ENCODE measurements at regions not wholly inside any gene's neighbourhood (a gene's known extent, or its start where the extent isn't known, plus 50 kb on each side); places are given as distances from the start of the nearest gene placed in this dataset.

- no peak for DNase-seq (ENCODE audit: low read depth)
- TF ChIP-seq CTCF (conservative IDR thresholded peaks at IDR 0.05; ENCODE audit: low read depth, low read length), result no peak
- H3K4me3 ChIP-seq (ENCODE audit: low read depth, low read length), result no peak overlapping the region
These were observed 339.7 kb downstream of the RPRM start for GRCh38 chr2:153138651-153139375.

GRCh38 chr2:153136216-153136615 lies 342.3 kb downstream of the RPRM start:
- H3K4me3 ChIP-seq (ENCODE audit: low read depth, low read length), result no peak overlapping the region
- no peak for TF ChIP-seq CTCF (conservative IDR thresholded peaks at IDR 0.05; ENCODE audit: low read depth, low read length)
- no peak for DNase-seq (ENCODE audit: low read depth)

- TF ChIP-seq CTCF (conservative IDR thresholded peaks at IDR 0.05; ENCODE audit: low read depth, low read length), result no peak
- no peak for DNase-seq (ENCODE audit: low read depth)
- no peak overlapping the region for H3K4me3 ChIP-seq (ENCODE audit: low read depth, low read length)
These were observed 343.8 kb downstream of the RPRM start for GRCh38 chr2:153134725-153135124.

GRCh38 chr2:153133716-153134115 lies 344.8 kb downstream of the RPRM start:
- H3K4me3 ChIP-seq (ENCODE audit: low read depth, low read length), result no peak overlapping the region
- no peak for DNase-seq (ENCODE audit: low read depth)
- TF ChIP-seq CTCF (conservative IDR thresholded peaks at IDR 0.05; ENCODE audit: low read depth, low read length), result no peak

- DNase-seq (ENCODE audit: low read depth), result no peak
- no peak overlapping the region for H3K4me3 ChIP-seq (ENCODE audit: low read depth, low read length)
- TF ChIP-seq CTCF (conservative IDR thresholded peaks at IDR 0.05; ENCODE audit: low read depth, low read length), result no peak
These were observed 346.1 kb downstream of the RPRM start for GRCh38 chr2:153132418-153132817.

GRCh38 chr2:153115141-153115540 lies 363.4 kb downstream of the RPRM start:
- no peak for TF ChIP-seq CTCF (conservative IDR thresholded peaks at IDR 0.05; ENCODE audit: low read depth, low read length)
- H3K4me3 ChIP-seq (ENCODE audit: low read depth, low read length), result no peak overlapping the region
- DNase-seq (ENCODE audit: low read depth), result no peak

GRCh38 chr2:153110486-153110885 lies 368.1 kb downstream of the RPRM start:
- no peak overlapping the region for H3K4me3 ChIP-seq (ENCODE audit: low read depth, low read length)
- no peak for DNase-seq (ENCODE audit: low read depth)
- no peak for TF ChIP-seq CTCF (conservative IDR thresholded peaks at IDR 0.05; ENCODE audit: low read depth, low read length)

All from choroid plexus epithelial cell (primary cell).